ENCODE measurements at regions not wholly inside any gene's neighbourhood (a gene's known extent, or its start where the extent isn't known, plus 50 kb on each side); places are given as distances from the start of the nearest gene placed in this dataset.
"Not testable (repeated sequence)": the region's sequence is repeated elsewhere in the genome, so short reads cannot be mapped to it uniquely, and the experiment has no call there.

DNA sequence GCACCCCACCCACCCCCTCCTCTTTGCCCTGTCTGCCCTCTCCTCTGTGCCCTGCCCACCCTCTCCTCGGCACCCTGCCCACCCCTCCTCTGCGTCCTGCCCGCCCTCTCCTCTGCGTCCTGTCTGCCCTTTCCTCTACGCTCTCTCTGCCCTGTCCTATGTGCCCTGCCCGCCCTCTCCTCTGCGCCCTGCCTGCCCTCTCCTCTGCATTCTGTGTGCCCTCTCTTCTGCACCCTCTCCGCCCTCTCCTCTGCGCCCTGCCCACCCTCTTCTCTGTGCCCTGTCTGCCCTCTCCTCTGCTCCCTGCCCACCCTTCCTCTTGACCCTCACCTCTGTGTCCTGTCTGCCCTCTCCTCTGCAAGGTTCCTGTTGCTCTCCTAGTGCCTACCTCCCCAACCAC, 233.6 kb downstream of the SMAD2 start:
- no peak for TF ChIP-seq ZFX (IDR thresholded peaks at IDR 0.05)
- no peak for TF ChIP-seq CTCF (conservative IDR thresholded peaks at IDR 0.05)
- no peak overlapping the region for H3K27ac ChIP-seq

DNA sequence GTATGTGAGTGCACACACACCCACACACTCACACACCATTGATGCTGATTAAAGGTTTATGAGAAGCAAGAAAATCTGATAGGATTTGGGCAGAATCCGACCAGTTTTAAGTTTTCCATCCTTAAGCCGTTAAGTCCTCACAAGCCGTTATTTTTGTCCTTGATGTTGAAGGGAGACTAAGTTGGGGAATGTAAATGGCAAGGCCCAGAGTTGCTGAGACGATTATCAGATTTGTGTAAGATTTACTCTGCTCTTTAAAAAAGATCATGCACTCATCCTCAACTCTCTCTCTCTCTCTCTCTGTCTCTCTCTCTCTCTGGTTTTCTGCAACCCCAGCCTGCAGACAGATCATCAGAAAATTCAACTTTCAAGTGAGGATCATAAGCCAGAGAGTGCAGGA, 238.8 kb downstream of the SMAD2 start:
- H3K27ac ChIP-seq = no peak overlapping the region
- TF ChIP-seq CTCF (conservative IDR thresholded peaks at IDR 0.05) = no peak
- TF ChIP-seq ZFX (IDR thresholded peaks at IDR 0.05) = no peak

- H3K27ac ChIP-seq = not testable (repeated sequence)
Observed at GRCh38 chr18:47690778-47691177, 239.7 kb downstream of the SMAD2 start.

- no peak for TF ChIP-seq CTCF (conservative IDR thresholded peaks at IDR 0.05)
- TF ChIP-seq ZFX (IDR thresholded peaks at IDR 0.05) = no peak
- no peak overlapping the region for H3K27ac ChIP-seq
Observed at GRCh38 chr18:47689371-47689770, 241.1 kb downstream of the SMAD2 start.

DNA sequence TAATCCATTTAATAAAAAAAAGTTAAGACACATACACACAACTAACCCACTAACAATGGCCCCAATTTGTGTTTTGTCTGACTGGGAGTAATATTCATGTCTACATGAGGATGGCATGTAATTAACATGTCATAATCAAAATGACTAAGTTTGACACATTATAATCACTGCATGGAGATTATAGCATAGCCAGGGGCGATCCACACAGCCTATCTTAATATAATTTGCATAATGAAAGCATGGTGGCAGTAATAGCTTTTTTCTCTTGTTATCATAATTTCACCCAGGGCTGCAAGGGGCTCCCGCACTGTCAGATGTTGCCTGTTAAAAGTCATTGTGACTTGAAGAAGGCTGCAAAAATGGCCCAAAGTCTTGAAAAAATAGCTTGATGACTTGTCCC, 243.7 kb downstream of the SMAD2 start:
- no peak overlapping the region for H3K27ac ChIP-seq
- TF ChIP-seq ZFX (IDR thresholded peaks at IDR 0.05) (no peak), CTCF (conservative IDR thresholded peaks at IDR 0.05) (no peak)

GRCh38 chr18:47683774-47684173, 246.7 kb downstream of the SMAD2 start:
- no peak for TF ChIP-seq ZFX (IDR thresholded peaks at IDR 0.05)
- no peak for TF ChIP-seq CTCF (conservative IDR thresholded peaks at IDR 0.05)
- H3K27ac ChIP-seq = no peak overlapping the region

DNA sequence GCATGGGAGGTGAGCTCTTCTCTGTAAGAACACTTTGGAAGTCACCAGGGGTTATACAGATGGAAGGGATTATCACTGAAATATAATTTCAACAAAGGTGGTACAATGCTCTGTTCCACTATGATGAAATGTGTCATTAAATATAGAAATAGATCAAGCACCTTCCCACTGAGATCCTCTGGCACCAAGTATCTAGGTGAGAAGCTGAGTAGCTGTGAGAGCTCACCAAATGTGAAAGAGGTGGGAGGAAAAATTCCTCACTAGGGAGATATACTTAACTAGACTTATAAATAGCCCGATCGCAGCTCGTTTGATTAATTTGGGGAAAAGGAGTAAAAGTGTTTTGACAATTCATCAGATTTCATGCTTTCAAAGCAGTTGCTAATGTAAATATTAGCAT, 247.6 kb downstream of the SMAD2 start:
- H3K27ac ChIP-seq = no peak overlapping the region
- no peak for TF ChIP-seq CTCF (conservative IDR thresholded peaks at IDR 0.05)
- no peak for TF ChIP-seq ZFX (IDR thresholded peaks at IDR 0.05)

GRCh38 chr18:47680488-47680887, 250.0 kb downstream of the SMAD2 start:
- TF ChIP-seq ZFX (IDR thresholded peaks at IDR 0.05) = no peak
- TF ChIP-seq CTCF (conservative IDR thresholded peaks at IDR 0.05) = no peak
- no peak overlapping the region for H3K27ac ChIP-seq
